Trophoblast cell (in vitro differentiated cells and primary cell): ENCODE measurements at regions not wholly inside any gene's neighbourhood (a gene's known extent, or its start where the extent isn't known, plus 50 kb on each side); places are given as distances from the start of the nearest gene placed in this dataset.

Experiments used
- DNase-seq, 2 donors: peaks; one replicate each; pipeline ENCODE4 v3.0.0-alpha.2; 2016
- H2AFZ ChIP-seq: 2 replicates; pipeline ENCODE4 v1.6.1; 2013; ENCODE audit warnings: low read length, moderate library complexity, mild to moderate bottlenecking; ENCODE audit not compliant: insufficient read depth, poor library complexity
- H2AK5ac ChIP-seq: 2 replicates; pipeline ENCODE4 v1.6.1; 2013; ENCODE audit warnings: mild to moderate bottlenecking, low read length
- H2BK120ac ChIP-seq: 2 replicates; pipeline ENCODE4 v1.6.1; 2013; ENCODE audit warnings: low read length, mild to moderate bottlenecking, moderate library complexity; ENCODE audit not compliant: insufficient read depth, poor library complexity
- H2BK12ac ChIP-seq: 2 replicates; pipeline ENCODE4 v1.6.1; 2013; ENCODE audit warnings: mild to moderate bottlenecking, low read length, moderate library complexity
- H2BK5ac ChIP-seq: 2 replicates; pipeline ENCODE4 v1.6.1; 2013; ENCODE audit warnings: low read length, low read depth, moderate library complexity, mild to moderate bottlenecking; ENCODE audit not compliant: poor library complexity
- H3K14ac ChIP-seq: 2 replicates; pipeline ENCODE4 v1.6.1; 2013; ENCODE audit warnings: mild to moderate bottlenecking, low read length
- H3K18ac ChIP-seq: 2 replicates; pipeline ENCODE4 v1.6.1; 2013; ENCODE audit warnings: mild to moderate bottlenecking, low read length
- H3K23ac ChIP-seq: 2 replicates; pipeline ENCODE4 v1.6.1; 2013; ENCODE audit warnings: low read length
- H3K27ac ChIP-seq: 2 replicates; pipeline ENCODE4 v1.5.1; 2013; ENCODE audit warnings: low read depth, mild to moderate bottlenecking, inconsistent platforms, low read length, moderate library complexity
- H3K27me3 ChIP-seq: 2 replicates; pipeline ENCODE4 v1.6.1; 2013; ENCODE audit warnings: inconsistent platforms, mild to moderate bottlenecking, low read length, moderate library complexity; ENCODE audit not compliant: insufficient read depth
- H3K36me3 ChIP-seq, 2 experiments: 1 replicate in 1 of 2; 2 replicates in 1 of 2; pipeline ENCODE4 v1.6.1; 2013; ENCODE audit warnings: low read length in 2 of 2, mild to moderate bottlenecking in 2 of 2, moderate library complexity in 1 of 2; ENCODE audit not compliant: insufficient read depth in 2 of 2, control insufficient read depth in 1 of 2
- H3K4ac ChIP-seq: 2 replicates; pipeline ENCODE4 v1.6.1; 2013; ENCODE audit warnings: low read depth, mild to moderate bottlenecking, low read length, moderate library complexity
- H3K4me1 ChIP-seq, 2 experiments: 1 replicate in 1 of 2; 2 replicates in 1 of 2; pipeline ENCODE4 v1.6.1; 2013; ENCODE audit warnings: low read length in 2 of 2, mild to moderate bottlenecking in 2 of 2, moderate library complexity in 1 of 2; ENCODE audit not compliant: insufficient read depth in 2 of 2, control insufficient read depth in 1 of 2
- H3K4me2 ChIP-seq: 2 replicates; pipeline ENCODE4 v1.6.1; 2013; ENCODE audit warnings: inconsistent platforms, mild to moderate bottlenecking, low read length, moderate library complexity
- H3K4me3 ChIP-seq: 2 replicates; pipeline ENCODE4 v1.5.1; 2013; ENCODE audit warnings: mild to moderate bottlenecking, low read depth, low read length, inconsistent platforms
- H3K79me1 ChIP-seq: one replicate; pipeline ENCODE4 v1.6.1; 2013; ENCODE audit warnings: low read length
- H3K79me2 ChIP-seq: 2 replicates; pipeline ENCODE4 v1.6.1; 2013; ENCODE audit warnings: low read length, mild to moderate bottlenecking; ENCODE audit not compliant: control insufficient read depth, insufficient read depth, poor library complexity
- H3K9ac ChIP-seq: 2 replicates; pipeline ENCODE4 v1.6.1; 2013; ENCODE audit warnings: mild to moderate bottlenecking, low read length
- H3K9me3 ChIP-seq: 2 replicates; pipeline ENCODE4 v1.6.1; 2013; ENCODE audit warnings: low read depth, mild to moderate bottlenecking, control low read depth, inconsistent platforms, low read length; ENCODE audit not compliant: insufficient read depth
- H4K12ac ChIP-seq: 2 replicates; pipeline ENCODE4 v1.6.1; 2013; ENCODE audit warnings: low read depth, mild to moderate bottlenecking, low read length, moderate library complexity
- H4K8ac ChIP-seq: 2 replicates; pipeline ENCODE4 v1.6.1; 2013; ENCODE audit warnings: low read depth, mild to moderate bottlenecking, low read length, moderate library complexity
- H4K91ac ChIP-seq: one replicate; pipeline ENCODE4 v1.6.1; 2013; ENCODE audit warnings: low read depth, mild to moderate bottlenecking, low read length, moderate library complexity
- WGBS: extraction: QIAGEN DNeasy Blood & Tissue Kit; methylation state at CpG from one replicate; pipeline ENCODE4 v1.1.7; 2013; ENCODE audit warnings: missing lambda C conversion rate; ENCODE audit not compliant: insufficient read length, insufficient coverage; ENCODE audit errors: extremely low coverage; 5-methylcytosine and 5-hydroxymethylcytosine counted together

- no peak overlapping the region for H3K4me2 ChIP-seq
- H2AFZ ChIP-seq = no peak overlapping the region
- no peak overlapping the region for H3K14ac ChIP-seq
- H4K8ac ChIP-seq = no peak overlapping the region
- no peak overlapping the region for H4K12ac ChIP-seq
- peak overlapping the region; percentile 45 for H4K91ac ChIP-seq
- H2BK120ac ChIP-seq = peak overlapping the region; percentile 1
- no peaks in the 10 kb centered on the region for H3K79me2 ChIP-seq
- no peaks in the 10 kb centered on the region for H3K9me3 ChIP-seq
- no peak overlapping the region for H3K23ac ChIP-seq
- no CpG with 5 or more reads among the region's 7 CpGs for WGBS
- no peaks in the 10 kb centered on the region for H3K27me3 ChIP-seq
- H3K79me1 ChIP-seq = no peaks in the 10 kb centered on the region
- H2AK5ac ChIP-seq = no peak overlapping the region
- no peaks in the 10 kb centered on the region for H3K36me3 ChIP-seq
- no peak overlapping the region for H3K4ac ChIP-seq
- no peak for DNase-seq
- no peak overlapping the region for H2BK5ac ChIP-seq
- no peak overlapping the region for H2BK12ac ChIP-seq
- no peak overlapping the region for H3K9ac ChIP-seq
- no peak overlapping the region for H3K4me3 ChIP-seq
- no peak overlapping the region for H3K27ac ChIP-seq
- no peak overlapping the region for H3K18ac ChIP-seq
- H3K4me1 ChIP-seq = no peaks in the 10 kb centered on the region
Measured at GRCh38 chr17:73794336-73794735, 150.1 kb upstream of the SDK2 start.

GRCh38 chr17:73795730-73796129 lies 151.5 kb upstream of the SDK2 start:
- Histone ChIP-seq H3K4me3 (no peak overlapping the region), H2AK5ac (no peak overlapping the region), H3K4me1 (no peaks in the 10 kb centered on the region), H3K79me2 (no peaks in the 10 kb centered on the region), H4K8ac (no peak overlapping the region), H4K12ac (no peak overlapping the region), H3K36me3 (no peaks in the 10 kb centered on the region), H3K9ac (no peak overlapping the region), H3K79me1 (no peaks in the 10 kb centered on the region), H4K91ac (no peak overlapping the region), H3K23ac (no peak overlapping the region), H3K27ac (peak overlapping the region; percentile 38), H2BK5ac (no peak overlapping the region), H3K27me3 (no peaks in the 10 kb centered on the region), H3K18ac (no peak overlapping the region), H2BK12ac (no peak overlapping the region), H3K14ac (no peak overlapping the region), H2AFZ (no peak overlapping the region), H3K4me2 (no peak overlapping the region), H3K9me3 (no peaks in the 10 kb centered on the region), H2BK120ac (no peak overlapping the region), H3K4ac (no peak overlapping the region)
- no peak for DNase-seq
- WGBS = no CpG with 5 or more reads among the region's 2 CpGs

GRCh38 chr17:73797594-73798110 lies 153.4 kb upstream of the SDK2 start:
- no peak overlapping the region for H3K4me3 ChIP-seq
- no peak overlapping the region for H3K27ac ChIP-seq
- no peaks in the 10 kb centered on the region for H3K27me3 ChIP-seq
- H2AK5ac ChIP-seq = no peak overlapping the region
- no peaks in the 10 kb centered on the region for H3K36me3 ChIP-seq
- WGBS = no CpG with 5 or more reads among the region's 4 CpGs
- H3K4me2 ChIP-seq = no peak overlapping the region
- no peaks in the 10 kb centered on the region for H3K4me1 ChIP-seq
- H4K8ac ChIP-seq = no peak overlapping the region
- H4K12ac ChIP-seq = no peak overlapping the region
- H2AFZ ChIP-seq = no peak overlapping the region
- H2BK12ac ChIP-seq = no peak overlapping the region
- H3K23ac ChIP-seq = no peak overlapping the region
- no peak overlapping the region for H3K18ac ChIP-seq
- H2BK5ac ChIP-seq = no peak overlapping the region
- H4K91ac ChIP-seq = no peak overlapping the region
- DNase-seq = no peak
- no peaks in the 10 kb centered on the region for H3K9me3 ChIP-seq
- H3K4ac ChIP-seq = no peak overlapping the region
- H2BK120ac ChIP-seq = no peak overlapping the region
- H3K9ac ChIP-seq = no peak overlapping the region
- H3K14ac ChIP-seq = no peak overlapping the region
- no peaks in the 10 kb centered on the region for H3K79me1 ChIP-seq
- H3K79me2 ChIP-seq = no peaks in the 10 kb centered on the region

- H2BK12ac ChIP-seq = no peak overlapping the region
- H3K23ac ChIP-seq = no peak overlapping the region
- no peak overlapping the region for H2AFZ ChIP-seq
- no peak for DNase-seq
- H2AK5ac ChIP-seq = no peak overlapping the region
- WGBS = no CpG with 5 or more reads among the region's 7 CpGs
- H3K79me1 ChIP-seq = no peaks in the 10 kb centered on the region
- H4K8ac ChIP-seq = no peak overlapping the region
- H3K36me3 ChIP-seq = no peaks in the 10 kb centered on the region
- H3K4ac ChIP-seq = no peak overlapping the region
- no peak overlapping the region for H3K14ac ChIP-seq
- no peaks in the 10 kb centered on the region for H3K27me3 ChIP-seq
- H4K12ac ChIP-seq = no peak overlapping the region
- no peak overlapping the region for H3K27ac ChIP-seq
- no peaks in the 10 kb centered on the region for H3K9me3 ChIP-seq
- H3K9ac ChIP-seq = no peak overlapping the region
- no peak overlapping the region for H3K18ac ChIP-seq
- H2BK5ac ChIP-seq = no peak overlapping the region
- H3K4me1 ChIP-seq = no peaks in the 10 kb centered on the region
- H3K4me2 ChIP-seq = no peak overlapping the region
- no peak overlapping the region for H2BK120ac ChIP-seq
- no peak overlapping the region for H3K4me3 ChIP-seq
- H4K91ac ChIP-seq = no peak overlapping the region
- H3K79me2 ChIP-seq = no peaks in the 10 kb centered on the region
Measured at GRCh38 chr17:73798111-73798748, 154.0 kb upstream of the SDK2 start.
